ENCODE measurements at regions not wholly inside any gene's neighbourhood (a gene's known extent, or its start where the extent isn't known, plus 50 kb on each side); places are given as distances from the start of the nearest gene placed in this dataset.

- TF ChIP-seq EZH2 (IDR thresholded peaks at IDR 0.05; ENCODE audit: borderline replicate concordance, insufficient read depth, low read depth, low read length, poor library complexity, severe bottlenecking) = no peak
- TF ChIP-seq, protein P1, sequence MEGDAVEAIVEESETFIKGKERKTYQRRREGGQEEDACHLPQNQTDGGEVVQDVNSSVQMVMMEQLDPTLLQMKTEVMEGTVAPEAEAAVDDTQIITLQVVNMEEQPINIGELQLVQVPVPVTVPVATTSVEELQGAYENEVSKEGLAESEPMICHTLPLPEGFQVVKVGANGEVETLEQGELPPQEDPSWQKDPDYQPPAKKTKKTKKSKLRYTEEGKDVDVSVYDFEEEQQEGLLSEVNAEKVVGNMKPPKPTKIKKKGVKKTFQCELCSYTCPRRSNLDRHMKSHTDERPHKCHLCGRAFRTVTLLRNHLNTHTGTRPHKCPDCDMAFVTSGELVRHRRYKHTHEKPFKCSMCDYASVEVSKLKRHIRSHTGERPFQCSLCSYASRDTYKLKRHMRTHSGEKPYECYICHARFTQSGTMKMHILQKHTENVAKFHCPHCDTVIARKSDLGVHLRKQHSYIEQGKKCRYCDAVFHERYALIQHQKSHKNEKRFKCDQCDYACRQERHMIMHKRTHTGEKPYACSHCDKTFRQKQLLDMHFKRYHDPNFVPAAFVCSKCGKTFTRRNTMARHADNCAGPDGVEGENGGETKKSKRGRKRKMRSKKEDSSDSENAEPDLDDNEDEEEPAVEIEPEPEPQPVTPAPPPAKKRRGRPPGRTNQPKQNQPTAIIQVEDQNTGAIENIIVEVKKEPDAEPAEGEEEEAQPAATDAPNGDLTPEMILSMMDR (IDR thresholded peaks at IDR 0.05) = no peak
- peaks cover 0 to 6% (median 4%) of the 10 kb centered on the region in 3 donors for H3K9me3 ChIP-seq (ENCODE audit: control extremely low read depth in 1 of 3, control insufficient read depth in 2 of 3, insufficient read depth in 1 of 3, low read length in 2 of 3)
- no peak overlapping the region for H3K4me3 ChIP-seq (ENCODE audit: control extremely low read depth in 1 of 5, extremely low read depth in 1 of 5, insufficient read depth in 1 of 5, low read depth in 2 of 5, low read length in 4 of 5)
- H3K79me2 ChIP-seq (ENCODE audit: control insufficient read depth, insufficient read depth, low read length) = no peaks in the 10 kb centered on the region
- no peak overlapping the region for H3K4me2 ChIP-seq (replicated peaks; ENCODE audit: low read depth, low read length, poor library complexity, severe bottlenecking)
- intact Hi-C loops (cut with micrococcal nuclease) = no loop called here
- CTCF ChIA-PET = no interaction called here
- no peaks in the 10 kb centered on the region for H3K4me1 ChIP-seq (ENCODE audit: control insufficient read depth in 2 of 2, insufficient read depth in 2 of 2, low read length in 2 of 2)
- H2AFZ ChIP-seq (ENCODE audit: insufficient read depth, low read depth, low read length, poor library complexity, severe bottlenecking) = no peak overlapping the region
- no peak overlapping the region for H3K27ac Mint-ChIP-seq
- H3K4me3 Mint-ChIP-seq = no peak overlapping the region
- DNase-seq = no peak
- no peaks in the 10 kb centered on the region for H3K27me3 ChIP-seq (replicated peaks in 1 of 4; ENCODE audit: control extremely low read depth in 1 of 4, control insufficient read depth in 3 of 4, insufficient read depth in 4 of 4, low read length in 3 of 4)
- POLR2A ChIA-PET = no interaction called here
- H3K4me1 Mint-ChIP-seq = no peaks in the 10 kb centered on the region
- no peaks in the 10 kb centered on the region for H3K27me3 Mint-ChIP-seq
- no peak overlapping the region for H3K9ac ChIP-seq (ENCODE audit: low read length)
- H4K20me1 ChIP-seq (ENCODE audit: control insufficient read depth, insufficient read depth, low read length, poor library complexity, severe bottlenecking) = no peaks in the 10 kb centered on the region
- peaks cover 5% of the 10 kb centered on the region for H3K9me3 Mint-ChIP-seq (ENCODE audit: insufficient read depth)
- H3K27ac ChIP-seq (ENCODE audit: low read length in 2 of 2) = no peak overlapping the region
- no peaks in the 10 kb centered on the region for H3K36me3 ChIP-seq (replicated peaks in 1 of 2; ENCODE audit: control extremely low read depth in 1 of 2, control insufficient read depth in 1 of 2, extremely low read depth in 1 of 2, insufficient read depth in 2 of 2, low read length in 1 of 2)
- ATAC-seq (ENCODE audit: low read depth) = no peak
These were observed 606.3 kb upstream of the IGFBP3 start for GRCh38 chr7:46527360-46527759.

DNA sequence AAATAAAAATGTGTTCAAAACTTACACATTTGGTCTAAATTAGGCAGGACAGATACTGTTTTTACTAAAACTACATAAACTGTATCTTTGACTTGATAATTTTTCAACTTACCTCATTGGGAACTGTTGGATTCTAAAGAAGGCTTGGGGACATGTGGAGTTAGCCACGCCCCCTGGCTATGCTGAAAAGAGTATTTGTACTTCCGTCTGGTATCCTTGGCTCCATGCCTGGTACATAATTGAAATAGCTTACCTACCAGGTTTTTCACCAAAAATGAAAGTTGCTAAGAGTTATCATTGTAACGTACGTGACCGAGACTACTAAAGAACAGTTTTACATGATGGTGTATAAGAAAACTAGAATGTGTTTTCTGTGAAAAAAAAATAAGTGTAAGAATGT, 604.8 kb upstream of the IGFBP3 start:
- Mint-ChIP-seq H3K9me3 (ENCODE audit: insufficient read depth) (peaks cover 5% of the 10 kb centered on the region), H3K4me1 (no peaks in the 10 kb centered on the region), H3K27me3 (no peaks in the 10 kb centered on the region), H3K27ac (no peak overlapping the region), H3K4me3 (no peak overlapping the region)
- H3K4me3 ChIP-seq (ENCODE audit: control extremely low read depth in 1 of 5, extremely low read depth in 1 of 5, insufficient read depth in 1 of 5, low read depth in 2 of 5, low read length in 4 of 5) = no peak overlapping the region
- H3K4me1 ChIP-seq (ENCODE audit: control insufficient read depth in 2 of 2, insufficient read depth in 2 of 2, low read length in 2 of 2) = no peaks in the 10 kb centered on the region
- H3K79me2 ChIP-seq (ENCODE audit: control insufficient read depth, insufficient read depth, low read length) = no peaks in the 10 kb centered on the region
- H2AFZ ChIP-seq (ENCODE audit: insufficient read depth, low read depth, low read length, poor library complexity, severe bottlenecking) = no peak overlapping the region
- no peak for TF ChIP-seq EZH2 (IDR thresholded peaks at IDR 0.05; ENCODE audit: borderline replicate concordance, insufficient read depth, low read depth, low read length, poor library complexity, severe bottlenecking)
- TF ChIP-seq, protein P1 (IDR thresholded peaks at IDR 0.05) = no peak
- no peaks in the 10 kb centered on the region for H3K36me3 ChIP-seq (replicated peaks in 1 of 2; ENCODE audit: control extremely low read depth in 1 of 2, control insufficient read depth in 1 of 2, extremely low read depth in 1 of 2, insufficient read depth in 2 of 2, low read length in 1 of 2)
- WGBS (ENCODE audit: insufficient coverage) = 100% methylated on average over 3 of the region's 5 CpGs
- intact Hi-C loops (cut with micrococcal nuclease) = no loop called here
- no peaks in the 10 kb centered on the region for H3K27me3 ChIP-seq (replicated peaks in 1 of 4; ENCODE audit: control extremely low read depth in 1 of 4, control insufficient read depth in 3 of 4, insufficient read depth in 4 of 4, low read length in 3 of 4)
- H3K9ac ChIP-seq (ENCODE audit: low read length) = no peak overlapping the region
- no peak for DNase-seq
- ChIA-PET POLR2A (no interaction called here), CTCF (no interaction called here)
- H4K20me1 ChIP-seq (ENCODE audit: control insufficient read depth, insufficient read depth, low read length, poor library complexity, severe bottlenecking) = no peaks in the 10 kb centered on the region
- no peak overlapping the region for H3K27ac ChIP-seq (ENCODE audit: low read length in 2 of 2)
- ATAC-seq (ENCODE audit: low read depth) = no peak
- H3K4me2 ChIP-seq (replicated peaks; ENCODE audit: low read depth, low read length, poor library complexity, severe bottlenecking) = no peak overlapping the region
- peaks cover 0 to 6% (median 4%) of the 10 kb centered on the region in 3 donors for H3K9me3 ChIP-seq (ENCODE audit: control extremely low read depth in 1 of 3, control insufficient read depth in 2 of 3, insufficient read depth in 1 of 3, low read length in 2 of 3)
